ENCODE measurements at regions not wholly inside any gene's neighbourhood (a gene's known extent, or its start where the extent isn't known, plus 50 kb on each side); places are given as distances from the start of the nearest gene placed in this dataset.

DNA sequence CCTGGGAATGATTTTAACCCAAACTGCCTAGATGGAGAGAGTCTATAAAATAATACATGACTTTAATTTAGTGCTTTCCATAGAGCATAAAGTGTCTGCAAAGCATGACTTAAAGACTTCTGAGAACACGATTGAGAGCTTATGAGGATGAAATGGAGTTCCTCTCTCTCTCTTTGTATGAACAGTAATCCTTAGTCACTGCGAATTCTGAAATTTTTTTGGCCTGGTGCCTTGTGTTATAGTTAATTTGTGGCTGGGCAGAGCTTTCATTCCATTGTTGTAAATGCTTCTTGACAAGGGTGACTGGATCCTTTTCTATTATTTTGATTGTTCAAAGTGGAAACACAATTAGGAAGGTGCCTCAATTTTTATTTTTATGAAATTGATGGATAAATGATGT, 179.5 kb downstream of the CEP135 start:
- WGBS (ENCODE audit: insufficient coverage), result no CpG with 5 or more reads among the region's 2 CpGs
- Mint-ChIP-seq H3K9me3 (no peaks in the 10 kb centered on the region), H3K36me3 (no peaks in the 10 kb centered on the region), H3K27ac (no peak overlapping the region), H3K4me1 (no peaks in the 10 kb centered on the region), H3K4me3 (no peak overlapping the region), H3K27me3 (ENCODE audit: low read depth in 3 of 3) (no peaks in the 10 kb centered on the region)
- Histone ChIP-seq H3K27me3 (ENCODE audit: control insufficient read depth in 2 of 2, insufficient read depth in 2 of 2, low read length in 2 of 2) (no peaks in the 10 kb centered on the region), H3K4me2 (replicated peaks; ENCODE audit: extremely low read depth, low read length, poor library complexity, severe bottlenecking) (no peak overlapping the region), H3K36me3 (replicated peaks in 1 of 2; ENCODE audit: control insufficient read depth in 1 of 2, insufficient read depth in 2 of 2, low read length in 2 of 2) (no peaks in the 10 kb centered on the region), H2AFZ (ENCODE audit: insufficient read depth, low read depth, low read length, poor library complexity, severe bottlenecking) (no peak overlapping the region), H3K4me3 (replicated peaks in 1 of 3; ENCODE audit: low read depth in 2 of 3, low read length in 3 of 3) (no peak overlapping the region), H4K20me1 (ENCODE audit: insufficient read depth, low read length) (no peaks in the 10 kb centered on the region), H3K4me1 (ENCODE audit: control insufficient read depth in 1 of 2, insufficient read depth in 2 of 2, low read length in 2 of 2) (no peaks in the 10 kb centered on the region), H3K9ac (ENCODE audit: insufficient read depth, low read length, poor library complexity, severe bottlenecking) (no peak overlapping the region), H3K27ac (ENCODE audit: low read depth in 1 of 2, low read length in 2 of 2) (no peak overlapping the region), H3K9me3 (replicated peaks in 1 of 2; ENCODE audit: control insufficient read depth in 1 of 2, insufficient read depth in 1 of 2, low read length in 2 of 2) (no peaks in the 10 kb centered on the region), H3K79me2 (ENCODE audit: insufficient read depth, low read length) (no peaks in the 10 kb centered on the region)
- intact Hi-C loops (cut with micrococcal nuclease), result no loop called here
- TF ChIP-seq, protein P1, sequence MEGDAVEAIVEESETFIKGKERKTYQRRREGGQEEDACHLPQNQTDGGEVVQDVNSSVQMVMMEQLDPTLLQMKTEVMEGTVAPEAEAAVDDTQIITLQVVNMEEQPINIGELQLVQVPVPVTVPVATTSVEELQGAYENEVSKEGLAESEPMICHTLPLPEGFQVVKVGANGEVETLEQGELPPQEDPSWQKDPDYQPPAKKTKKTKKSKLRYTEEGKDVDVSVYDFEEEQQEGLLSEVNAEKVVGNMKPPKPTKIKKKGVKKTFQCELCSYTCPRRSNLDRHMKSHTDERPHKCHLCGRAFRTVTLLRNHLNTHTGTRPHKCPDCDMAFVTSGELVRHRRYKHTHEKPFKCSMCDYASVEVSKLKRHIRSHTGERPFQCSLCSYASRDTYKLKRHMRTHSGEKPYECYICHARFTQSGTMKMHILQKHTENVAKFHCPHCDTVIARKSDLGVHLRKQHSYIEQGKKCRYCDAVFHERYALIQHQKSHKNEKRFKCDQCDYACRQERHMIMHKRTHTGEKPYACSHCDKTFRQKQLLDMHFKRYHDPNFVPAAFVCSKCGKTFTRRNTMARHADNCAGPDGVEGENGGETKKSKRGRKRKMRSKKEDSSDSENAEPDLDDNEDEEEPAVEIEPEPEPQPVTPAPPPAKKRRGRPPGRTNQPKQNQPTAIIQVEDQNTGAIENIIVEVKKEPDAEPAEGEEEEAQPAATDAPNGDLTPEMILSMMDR (IDR thresholded peaks at IDR 0.05), result no peak
- no peak for DNase-seq

DNA sequence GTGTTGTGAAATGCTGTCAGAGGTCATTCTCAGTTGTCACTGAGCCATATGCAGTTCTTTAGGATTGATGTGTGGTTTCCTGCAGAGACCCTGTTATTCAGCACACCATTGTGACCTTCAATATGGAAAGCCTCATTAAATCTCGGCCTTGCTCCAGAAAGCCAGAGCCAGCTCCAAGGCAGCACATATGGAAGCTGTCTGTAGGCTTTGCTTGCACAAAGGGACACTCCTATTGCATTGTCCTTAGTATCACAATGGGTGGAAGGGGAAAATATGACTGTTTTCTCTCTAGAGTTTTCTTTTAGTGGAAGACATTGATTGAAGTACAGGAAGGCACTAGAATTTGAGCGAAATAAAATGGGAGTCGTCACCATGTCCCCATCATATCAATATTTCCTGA, 179.0 kb downstream of the CEP135 start:
- TF ChIP-seq, protein P1 (IDR thresholded peaks at IDR 0.05), result no peak
- H4K20me1 ChIP-seq (ENCODE audit: insufficient read depth, low read length), result no peaks in the 10 kb centered on the region
- no peak overlapping the region for H2AFZ ChIP-seq (ENCODE audit: insufficient read depth, low read depth, low read length, poor library complexity, severe bottlenecking)
- no peaks in the 10 kb centered on the region for H3K36me3 ChIP-seq (replicated peaks in 1 of 2; ENCODE audit: control insufficient read depth in 1 of 2, insufficient read depth in 2 of 2, low read length in 2 of 2)
- no peaks in the 10 kb centered on the region for H3K4me1 ChIP-seq (ENCODE audit: control insufficient read depth in 1 of 2, insufficient read depth in 2 of 2, low read length in 2 of 2)
- Mint-ChIP-seq H3K9me3 (no peaks in the 10 kb centered on the region), H3K27ac (no peak overlapping the region), H3K36me3 (no peaks in the 10 kb centered on the region), H3K4me3 (no peak overlapping the region), H3K27me3 (ENCODE audit: low read depth in 3 of 3) (no peaks in the 10 kb centered on the region), H3K4me1 (no peaks in the 10 kb centered on the region)
- WGBS (ENCODE audit: insufficient coverage), result no CpG with 5 or more reads among the region's 3 CpGs
- no peak overlapping the region for H3K4me3 ChIP-seq (replicated peaks in 1 of 3; ENCODE audit: low read depth in 2 of 3, low read length in 3 of 3)
- H3K9me3 ChIP-seq (replicated peaks in 1 of 2; ENCODE audit: control insufficient read depth in 1 of 2, insufficient read depth in 1 of 2, low read length in 2 of 2), result no peaks in the 10 kb centered on the region
- no peaks in the 10 kb centered on the region for H3K79me2 ChIP-seq (ENCODE audit: insufficient read depth, low read length)
- H3K4me2 ChIP-seq (replicated peaks; ENCODE audit: extremely low read depth, low read length, poor library complexity, severe bottlenecking), result no peak overlapping the region
- H3K9ac ChIP-seq (ENCODE audit: insufficient read depth, low read length, poor library complexity, severe bottlenecking), result no peak overlapping the region
- H3K27ac ChIP-seq (ENCODE audit: low read depth in 1 of 2, low read length in 2 of 2), result no peak overlapping the region
- intact Hi-C loops (cut with micrococcal nuclease), result no loop called here
- H3K27me3 ChIP-seq (ENCODE audit: control insufficient read depth in 2 of 2, insufficient read depth in 2 of 2, low read length in 2 of 2), result no peaks in the 10 kb centered on the region
- DNase-seq, result no peak
